ENCODE measurements at regions not wholly inside any gene's neighbourhood (a gene's known extent, or its start where the extent isn't known, plus 50 kb on each side); places are given as distances from the start of the nearest gene placed in this dataset.

DNA sequence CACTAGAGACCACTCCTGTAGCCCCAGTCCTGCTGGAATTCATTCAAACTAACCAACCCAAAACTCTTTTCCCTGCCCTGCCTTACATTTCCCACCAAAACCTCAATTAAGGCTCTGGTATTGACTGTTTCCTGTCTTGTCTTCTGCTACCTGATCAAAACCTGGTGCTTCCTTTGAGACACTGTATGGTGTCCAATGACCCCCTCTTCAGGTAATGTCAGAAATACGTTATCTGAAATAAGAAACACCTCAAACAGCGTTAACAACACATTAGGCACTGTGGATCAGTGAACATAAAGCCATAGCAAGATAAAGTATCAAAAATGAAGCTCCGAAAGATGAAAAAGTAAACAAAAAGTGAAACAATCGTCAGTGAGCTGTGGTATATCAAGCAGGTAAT is 343.2 kb upstream of the ZP4 start:
- H3K4me3 ChIP-seq (ENCODE audit: low read depth in 1 of 2, low read length in 1 of 2): no peak overlapping the region
- H3K9me3 ChIP-seq: no peaks in the 10 kb centered on the region
- no peaks in the 10 kb centered on the region for H3K27me3 ChIP-seq
- TF ChIP-seq, protein P1, sequence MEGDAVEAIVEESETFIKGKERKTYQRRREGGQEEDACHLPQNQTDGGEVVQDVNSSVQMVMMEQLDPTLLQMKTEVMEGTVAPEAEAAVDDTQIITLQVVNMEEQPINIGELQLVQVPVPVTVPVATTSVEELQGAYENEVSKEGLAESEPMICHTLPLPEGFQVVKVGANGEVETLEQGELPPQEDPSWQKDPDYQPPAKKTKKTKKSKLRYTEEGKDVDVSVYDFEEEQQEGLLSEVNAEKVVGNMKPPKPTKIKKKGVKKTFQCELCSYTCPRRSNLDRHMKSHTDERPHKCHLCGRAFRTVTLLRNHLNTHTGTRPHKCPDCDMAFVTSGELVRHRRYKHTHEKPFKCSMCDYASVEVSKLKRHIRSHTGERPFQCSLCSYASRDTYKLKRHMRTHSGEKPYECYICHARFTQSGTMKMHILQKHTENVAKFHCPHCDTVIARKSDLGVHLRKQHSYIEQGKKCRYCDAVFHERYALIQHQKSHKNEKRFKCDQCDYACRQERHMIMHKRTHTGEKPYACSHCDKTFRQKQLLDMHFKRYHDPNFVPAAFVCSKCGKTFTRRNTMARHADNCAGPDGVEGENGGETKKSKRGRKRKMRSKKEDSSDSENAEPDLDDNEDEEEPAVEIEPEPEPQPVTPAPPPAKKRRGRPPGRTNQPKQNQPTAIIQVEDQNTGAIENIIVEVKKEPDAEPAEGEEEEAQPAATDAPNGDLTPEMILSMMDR (IDR thresholded peaks at IDR 0.05): no peak
- no peak overlapping the region for H3K27ac ChIP-seq
- no peaks in the 10 kb centered on the region for H3K4me1 ChIP-seq (ENCODE audit: control insufficient read depth in 1 of 2, insufficient read depth in 1 of 2, low read depth in 1 of 2, low read length in 1 of 2)
- no peaks in the 10 kb centered on the region for H3K36me3 ChIP-seq

DNA sequence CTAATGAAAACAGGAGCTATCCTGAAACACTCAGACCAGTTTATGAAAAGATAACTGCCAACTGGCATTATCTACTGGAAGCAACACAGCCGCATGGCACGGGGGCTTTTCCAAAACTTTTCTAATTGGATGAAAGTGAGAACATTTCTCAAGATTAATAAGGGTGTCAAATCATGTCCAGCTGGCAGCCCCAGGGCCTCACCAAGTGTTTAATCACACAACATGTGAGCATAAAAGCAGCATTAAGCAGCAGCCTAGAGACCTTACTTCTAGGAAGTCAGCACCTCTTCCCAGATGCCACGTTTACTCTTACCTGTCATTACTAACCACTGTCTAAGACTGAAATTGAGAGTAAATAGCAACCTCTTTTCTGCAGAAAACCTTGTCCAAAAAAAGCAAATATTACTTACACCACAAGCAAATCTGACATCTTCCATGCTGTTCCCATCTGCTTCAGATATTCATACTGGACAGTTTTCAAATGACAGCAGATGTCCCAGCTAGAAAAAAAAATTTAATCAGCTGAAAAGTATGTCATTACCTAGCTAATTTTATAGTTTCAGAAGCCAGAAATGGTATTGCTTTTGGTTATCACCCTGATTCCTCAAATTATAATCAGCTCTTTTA is 341.5 kb upstream of the ZP4 start:
- no peak overlapping the region for H3K4me3 ChIP-seq (ENCODE audit: low read depth in 1 of 2, low read length in 1 of 2)
- H3K27ac ChIP-seq: no peak overlapping the region
- TF ChIP-seq, protein P1 (IDR thresholded peaks at IDR 0.05): no peak
- no peaks in the 10 kb centered on the region for H3K36me3 ChIP-seq
- no peaks in the 10 kb centered on the region for H3K4me1 ChIP-seq (ENCODE audit: control insufficient read depth in 1 of 2, insufficient read depth in 1 of 2, low read depth in 1 of 2, low read length in 1 of 2)
- no peaks in the 10 kb centered on the region for H3K27me3 ChIP-seq
- no peaks in the 10 kb centered on the region for H3K9me3 ChIP-seq

DNA sequence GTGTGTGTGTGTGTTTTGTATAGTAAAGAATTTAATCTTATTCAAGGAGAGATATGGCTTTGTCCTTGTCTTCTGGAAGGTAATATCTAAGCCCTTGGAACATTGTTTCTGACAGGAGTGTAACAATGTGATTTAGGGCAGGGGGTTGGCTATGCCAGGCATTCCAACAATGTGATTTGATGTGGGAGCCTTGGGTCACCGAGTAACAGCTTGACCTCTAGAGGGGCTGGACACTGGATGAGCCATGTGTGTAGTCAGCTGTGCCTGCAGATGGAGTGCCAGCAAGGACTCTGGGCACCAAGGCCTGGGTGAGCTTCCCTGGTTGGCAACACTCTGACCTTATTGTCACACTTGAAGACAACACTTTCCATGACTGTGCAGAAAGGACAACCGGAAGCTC is 336.1 kb upstream of the ZP4 start:
- no peak overlapping the region for H3K4me3 ChIP-seq (ENCODE audit: low read depth in 1 of 2, low read length in 1 of 2)
- H3K4me1 ChIP-seq (ENCODE audit: control insufficient read depth in 1 of 2, insufficient read depth in 1 of 2, low read depth in 1 of 2, low read length in 1 of 2): no peaks in the 10 kb centered on the region
- no peaks in the 10 kb centered on the region for H3K27me3 ChIP-seq
- H3K27ac ChIP-seq: no peak overlapping the region
- TF ChIP-seq, protein P1 (IDR thresholded peaks at IDR 0.05): no peak
- no peaks in the 10 kb centered on the region for H3K9me3 ChIP-seq
- no peaks in the 10 kb centered on the region for H3K36me3 ChIP-seq

DNA sequence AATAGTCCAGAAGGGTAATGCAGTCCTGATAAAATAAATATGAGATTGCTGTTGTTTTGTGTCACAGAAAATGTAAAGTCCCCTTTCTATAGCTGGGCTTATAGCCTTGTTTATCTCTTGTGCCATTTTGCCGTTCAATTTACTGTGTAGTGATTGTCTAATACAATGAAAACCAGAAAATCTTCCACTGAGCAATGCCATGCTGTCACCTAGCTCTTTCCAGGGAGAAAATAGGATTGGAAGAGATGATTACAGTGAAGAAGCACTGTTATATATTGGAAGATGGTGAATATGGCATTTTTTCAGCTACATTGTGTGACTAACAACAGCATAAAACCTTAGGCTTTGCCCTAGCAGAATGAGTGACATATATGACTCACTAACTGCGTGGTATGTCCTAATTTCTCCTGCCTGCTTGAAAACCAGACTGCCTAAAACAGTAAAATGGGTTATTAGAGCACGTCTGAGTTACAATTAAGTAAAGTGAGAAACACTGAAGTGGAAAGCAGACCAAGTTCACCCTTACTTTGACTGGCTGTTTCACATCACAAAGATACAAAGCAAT is 332.4 kb upstream of the ZP4 start:
- no peaks in the 10 kb centered on the region for H3K4me1 ChIP-seq (ENCODE audit: control insufficient read depth in 1 of 2, insufficient read depth in 1 of 2, low read depth in 1 of 2, low read length in 1 of 2)
- no peak overlapping the region for H3K27ac ChIP-seq
- TF ChIP-seq, protein P1 (IDR thresholded peaks at IDR 0.05): no peak
- no peaks in the 10 kb centered on the region for H3K36me3 ChIP-seq
- no peaks in the 10 kb centered on the region for H3K9me3 ChIP-seq
- H3K27me3 ChIP-seq: no peaks in the 10 kb centered on the region
- no peak overlapping the region for H3K4me3 ChIP-seq (ENCODE audit: low read depth in 1 of 2, low read length in 1 of 2)

DNA sequence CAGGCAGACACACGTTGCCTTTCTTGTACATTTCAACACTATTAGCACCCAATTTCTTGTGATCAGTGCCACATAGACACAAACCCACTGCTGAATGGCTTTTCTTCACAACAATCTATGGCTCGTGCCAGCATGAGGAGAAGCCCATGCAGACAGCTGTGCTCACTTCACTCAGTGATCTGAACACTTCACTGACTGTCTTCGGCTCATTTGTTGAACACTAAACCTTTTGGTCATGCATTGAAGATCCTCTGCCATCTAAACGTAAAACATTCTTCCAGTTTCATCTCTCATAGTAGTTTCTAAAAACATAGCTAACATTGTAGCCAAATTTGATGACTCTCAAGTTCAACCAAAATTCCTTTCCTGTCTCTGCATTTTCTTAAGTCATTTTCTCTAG is 331.0 kb upstream of the ZP4 start:
- no peaks in the 10 kb centered on the region for H3K4me1 ChIP-seq (ENCODE audit: control insufficient read depth in 1 of 2, insufficient read depth in 1 of 2, low read depth in 1 of 2, low read length in 1 of 2)
- TF ChIP-seq, protein P1 (IDR thresholded peaks at IDR 0.05): no peak
- H3K27me3 ChIP-seq: no peaks in the 10 kb centered on the region
- no peaks in the 10 kb centered on the region for H3K9me3 ChIP-seq
- no peak overlapping the region for H3K27ac ChIP-seq
- H3K4me3 ChIP-seq (ENCODE audit: low read depth in 1 of 2, low read length in 1 of 2): no peak overlapping the region
- no peaks in the 10 kb centered on the region for H3K36me3 ChIP-seq

Data from neutrophil (primary cell).